ENCODE measurements at regions not wholly inside any gene's neighbourhood (a gene's known extent, or its start where the extent isn't known, plus 50 kb on each side); places are given as distances from the start of the nearest gene placed in this dataset.

DNA sequence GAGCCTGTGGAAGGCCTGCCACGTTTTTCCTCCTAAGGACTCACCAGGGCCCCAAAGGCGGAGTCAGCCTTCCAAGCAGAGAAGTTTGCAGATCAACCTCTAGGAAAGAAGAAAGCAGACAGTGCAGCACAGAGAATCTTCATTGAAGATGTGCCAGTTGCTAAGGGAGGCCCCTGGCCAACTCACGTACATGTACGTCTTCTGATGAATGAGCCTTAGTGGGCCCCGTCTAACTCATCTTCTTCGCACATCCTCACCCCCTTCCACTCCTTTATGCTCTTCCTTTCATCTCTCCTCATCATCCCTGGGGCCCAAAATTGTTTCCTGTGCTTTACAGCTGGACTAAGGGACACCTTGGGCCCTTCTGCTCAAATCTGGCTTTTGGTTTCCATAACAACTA lies 703.0 kb upstream of the TBX3 start:
- TF ChIP-seq, protein P1, sequence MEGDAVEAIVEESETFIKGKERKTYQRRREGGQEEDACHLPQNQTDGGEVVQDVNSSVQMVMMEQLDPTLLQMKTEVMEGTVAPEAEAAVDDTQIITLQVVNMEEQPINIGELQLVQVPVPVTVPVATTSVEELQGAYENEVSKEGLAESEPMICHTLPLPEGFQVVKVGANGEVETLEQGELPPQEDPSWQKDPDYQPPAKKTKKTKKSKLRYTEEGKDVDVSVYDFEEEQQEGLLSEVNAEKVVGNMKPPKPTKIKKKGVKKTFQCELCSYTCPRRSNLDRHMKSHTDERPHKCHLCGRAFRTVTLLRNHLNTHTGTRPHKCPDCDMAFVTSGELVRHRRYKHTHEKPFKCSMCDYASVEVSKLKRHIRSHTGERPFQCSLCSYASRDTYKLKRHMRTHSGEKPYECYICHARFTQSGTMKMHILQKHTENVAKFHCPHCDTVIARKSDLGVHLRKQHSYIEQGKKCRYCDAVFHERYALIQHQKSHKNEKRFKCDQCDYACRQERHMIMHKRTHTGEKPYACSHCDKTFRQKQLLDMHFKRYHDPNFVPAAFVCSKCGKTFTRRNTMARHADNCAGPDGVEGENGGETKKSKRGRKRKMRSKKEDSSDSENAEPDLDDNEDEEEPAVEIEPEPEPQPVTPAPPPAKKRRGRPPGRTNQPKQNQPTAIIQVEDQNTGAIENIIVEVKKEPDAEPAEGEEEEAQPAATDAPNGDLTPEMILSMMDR (IDR thresholded peaks at IDR 0.05) = no peak
- TF ChIP-seq EZH2 (IDR thresholded peaks at IDR 0.05) = no peak
